Stimulated activated CD8-positive, alpha-beta memory T cell treated with anti-CD3 and anti-CD28 coated beads, Interleukin-4, amount 100 ng/mL, for 48 hours (primary cell): ENCODE measurements at regions not wholly inside any gene's neighbourhood (a gene's known extent, or its start where the extent isn't known, plus 50 kb on each side); places are given as distances from the start of the nearest gene placed in this dataset.

ENCODE experiments used
- DNase-seq: peaks from one replicate; pipeline ENCODE4 v3.0.0-alpha.2; 2020

- no peak for DNase-seq
Measured at GRCh38 chr3:194218646-194219453, 82.9 kb downstream of the HES1 start.

- no peak for DNase-seq
Measured at GRCh38 chr3:194219826-194220410, 84.0 kb downstream of the HES1 start.

- no peak for DNase-seq
Measured at GRCh38 chr3:194220901-194221326, 85.0 kb downstream of the HES1 start.

GRCh38 chr3:194221336-194221735 lies 85.4 kb downstream of the HES1 start:
- no peak for DNase-seq

- no peak for DNase-seq
Measured at GRCh38 chr3:194223951-194224350, 88.0 kb downstream of the HES1 start.

- DNase-seq: no peak
Measured at GRCh38 chr3:194224471-194225417, 88.8 kb downstream of the HES1 start.

GRCh38 chr3:194225418-194225812 lies 89.5 kb downstream of the HES1 start:
- DNase-seq: no peak

GRCh38 chr3:194225988-194226663 lies 90.2 kb downstream of the HES1 start:
- DNase-seq: no peak

- no peak for DNase-seq
Measured at GRCh38 chr3:194231929-194232832, 96.2 kb downstream of the HES1 start.

- DNase-seq: no peak
Measured at GRCh38 chr3:194233150-194233549, 97.2 kb downstream of the HES1 start.

- DNase-seq: no peak
Measured at GRCh38 chr3:194235160-194235559, 99.2 kb downstream of the HES1 start.

- no peak for DNase-seq
Measured at GRCh38 chr3:194237110-194237509, 101.2 kb downstream of the HES1 start.

GRCh38 chr3:194240766-194241165 lies 104.8 kb downstream of the HES1 start:
- no peak for DNase-seq

- no peak for DNase-seq
Measured at GRCh38 chr3:194243172-194243837, 107.4 kb downstream of the HES1 start.

- DNase-seq: no peak
Measured at GRCh38 chr3:194244167-194244566, 107.0 kb downstream of the CPN2 start.

- DNase-seq: no peak
Measured at GRCh38 chr3:194245474-194245873, 105.7 kb downstream of the CPN2 start.

GRCh38 chr3:194245975-194246561 lies 105.1 kb downstream of the CPN2 start:
- DNase-seq: no peak

- DNase-seq: no peak
Measured at GRCh38 chr3:194246709-194247349, 104.3 kb downstream of the CPN2 start.

- DNase-seq: no peak
Measured at GRCh38 chr3:194247350-194247740, 103.8 kb downstream of the CPN2 start.
